ENCODE measurements at regions not wholly inside any gene's neighbourhood (a gene's known extent, or its start where the extent isn't known, plus 50 kb on each side); places are given as distances from the start of the nearest gene placed in this dataset.

DNA sequence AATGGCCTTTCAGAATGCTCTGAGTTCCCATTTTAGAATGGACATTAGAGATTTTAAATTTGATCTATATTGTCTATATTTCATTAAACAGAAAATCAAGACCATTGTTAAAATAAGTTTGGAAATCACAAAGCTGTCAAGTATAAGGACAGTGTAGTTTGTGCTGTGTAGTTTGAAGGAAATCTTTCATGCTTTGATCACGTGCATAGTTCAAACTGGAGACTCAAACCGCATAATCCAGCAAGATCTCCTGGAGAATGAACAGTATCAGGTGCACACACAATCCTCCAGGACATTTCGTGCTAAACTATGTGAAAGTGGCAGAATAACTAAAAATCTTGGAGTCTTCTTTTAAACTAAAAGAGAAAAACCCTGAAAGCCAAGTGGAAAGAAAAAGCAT lies 60.8 kb upstream of the TBXT start:
- Histone ChIP-seq H3K27ac (replicated peaks in 1 of 4) (no peak overlapping the region), H3K36me3 (no peaks in the 10 kb centered on the region), H3K27me3 (peaks cover 0 to 64% (median 2%) of the 10 kb centered on the region in 4 donors), H3K9me3 (no peaks in the 10 kb centered on the region), H3K4me1 (no peaks in the 10 kb centered on the region), H3K4me3 (no peak overlapping the region)
- 84% methylated on average over 3 of the region's 3 CpGs for WGBS
- TF ChIP-seq POLR2A (IDR thresholded peaks at IDR 0.05; ENCODE audit: low read depth), result no peak
- TF ChIP-seq, protein P1, sequence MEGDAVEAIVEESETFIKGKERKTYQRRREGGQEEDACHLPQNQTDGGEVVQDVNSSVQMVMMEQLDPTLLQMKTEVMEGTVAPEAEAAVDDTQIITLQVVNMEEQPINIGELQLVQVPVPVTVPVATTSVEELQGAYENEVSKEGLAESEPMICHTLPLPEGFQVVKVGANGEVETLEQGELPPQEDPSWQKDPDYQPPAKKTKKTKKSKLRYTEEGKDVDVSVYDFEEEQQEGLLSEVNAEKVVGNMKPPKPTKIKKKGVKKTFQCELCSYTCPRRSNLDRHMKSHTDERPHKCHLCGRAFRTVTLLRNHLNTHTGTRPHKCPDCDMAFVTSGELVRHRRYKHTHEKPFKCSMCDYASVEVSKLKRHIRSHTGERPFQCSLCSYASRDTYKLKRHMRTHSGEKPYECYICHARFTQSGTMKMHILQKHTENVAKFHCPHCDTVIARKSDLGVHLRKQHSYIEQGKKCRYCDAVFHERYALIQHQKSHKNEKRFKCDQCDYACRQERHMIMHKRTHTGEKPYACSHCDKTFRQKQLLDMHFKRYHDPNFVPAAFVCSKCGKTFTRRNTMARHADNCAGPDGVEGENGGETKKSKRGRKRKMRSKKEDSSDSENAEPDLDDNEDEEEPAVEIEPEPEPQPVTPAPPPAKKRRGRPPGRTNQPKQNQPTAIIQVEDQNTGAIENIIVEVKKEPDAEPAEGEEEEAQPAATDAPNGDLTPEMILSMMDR (IDR thresholded peaks at IDR 0.05), result no peak
- intact Hi-C loops (cut with DNase I), result no loop called here
- DNase-seq (ENCODE audit: extremely low spot score), result no peak

DNA sequence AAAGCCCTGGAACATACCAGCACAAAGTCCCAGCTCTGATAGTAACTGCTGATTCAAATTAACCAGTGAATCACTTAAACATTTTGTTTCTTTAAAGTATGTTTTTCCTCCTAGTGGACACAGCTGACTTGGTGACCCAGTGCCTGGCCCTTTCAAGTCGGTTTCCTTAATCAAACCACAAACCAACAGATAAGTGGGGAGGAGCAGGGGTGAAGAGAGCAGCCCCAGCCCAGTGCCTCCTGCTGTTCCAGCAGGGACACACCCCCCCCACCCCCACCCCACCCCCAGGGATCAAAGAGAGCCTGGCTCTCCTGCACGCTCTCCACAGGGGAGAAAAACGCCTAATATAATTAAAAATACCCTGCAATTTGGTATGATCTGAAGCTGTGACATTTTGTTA lies 55.4 kb upstream of the TBXT start:
- Histone ChIP-seq H3K9me3 (no peaks in the 10 kb centered on the region), H3K27me3 (peaks cover 0 to 64% (median 2%) of the 10 kb centered on the region in 4 donors), H3K4me3 (no peak overlapping the region), H3K4me1 (no peaks in the 10 kb centered on the region), H3K36me3 (no peaks in the 10 kb centered on the region), H3K27ac (replicated peaks in 1 of 4) (no peak overlapping the region)
- TF ChIP-seq POLR2A (IDR thresholded peaks at IDR 0.05; ENCODE audit: low read depth) (no peak), POLR2AphosphoS5 (IDR thresholded peaks at IDR 0.05) (no peak), EP300 (IDR thresholded peaks at IDR 0.05) (no peak)
- TF ChIP-seq, protein P1 (IDR thresholded peaks at IDR 0.05), result no peak
- intact Hi-C loops (cut with DNase I), result no loop called here
- DNase-seq (ENCODE audit: extremely low spot score), result no peak
- 21% methylated on average over 3 of the region's 3 CpGs for WGBS

DNA sequence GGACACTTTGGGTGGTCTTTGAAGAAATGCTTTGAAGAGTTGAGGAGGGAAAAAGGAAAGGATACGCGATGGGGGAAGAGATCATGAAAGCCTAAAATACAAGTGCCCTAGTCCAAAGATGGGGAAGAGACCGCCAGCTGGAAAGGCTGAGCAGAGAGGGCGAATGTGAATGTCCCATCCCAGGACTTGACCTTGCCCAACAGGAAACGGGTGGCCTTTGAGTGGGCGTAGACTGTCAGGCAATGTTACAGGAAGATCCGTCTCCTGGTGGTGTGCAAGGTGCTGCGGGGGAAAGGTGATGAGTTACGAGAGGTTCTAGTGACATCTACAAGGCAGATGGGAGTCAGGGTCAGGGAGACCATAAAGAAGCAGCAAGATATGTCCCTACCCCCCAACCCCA lies 55.0 kb upstream of the TBXT start:
- intact Hi-C loops (cut with DNase I), result no loop called here
- no peak for DNase-seq (ENCODE audit: extremely low spot score)
- H3K9me3 ChIP-seq, result no peaks in the 10 kb centered on the region
- peaks cover 0 to 60% (median under 1%) of the 10 kb centered on the region in 4 donors for H3K27me3 ChIP-seq
- TF ChIP-seq POLR2A (IDR thresholded peaks at IDR 0.05; ENCODE audit: low read depth) (no peak), EP300 (IDR thresholded peaks at IDR 0.05) (no peak), POLR2AphosphoS5 (IDR thresholded peaks at IDR 0.05) (no peak)
- TF ChIP-seq, protein P1 (IDR thresholded peaks at IDR 0.05), result no peak
- H3K36me3 ChIP-seq, result no peaks in the 10 kb centered on the region
- no peak overlapping the region for H3K4me3 ChIP-seq
- H3K27ac ChIP-seq (replicated peaks in 1 of 4), result no peak overlapping the region
- H3K4me1 ChIP-seq, result no peaks in the 10 kb centered on the region
- 69% methylated on average over 9 of the region's 9 CpGs for WGBS

DNA sequence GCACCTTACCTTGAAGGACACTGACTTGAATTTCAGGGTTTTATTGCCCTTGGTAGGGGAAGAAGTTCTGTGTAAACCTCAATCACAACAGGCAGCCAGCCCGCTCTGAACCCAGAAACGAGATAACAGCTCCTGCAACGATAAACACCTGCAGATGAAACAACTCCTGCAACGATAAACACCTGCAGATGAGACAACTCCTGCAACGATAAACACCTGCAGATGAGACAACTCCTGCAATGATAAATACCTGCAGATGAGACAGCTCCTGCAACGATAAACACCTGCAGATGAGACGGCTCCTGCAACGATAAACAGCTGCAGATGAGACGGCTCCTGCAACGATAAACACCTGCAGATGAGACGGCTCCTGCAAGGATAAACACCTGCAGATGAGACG lies 54.0 kb upstream of the TBXT start:
- no peaks in the 10 kb centered on the region for H3K36me3 ChIP-seq
- no peaks in the 10 kb centered on the region for H3K9me3 ChIP-seq
- peaks cover 0 to 50% (median 0%) of the 10 kb centered on the region in 4 donors for H3K27me3 ChIP-seq
- no peak for DNase-seq (ENCODE audit: extremely low spot score)
- no peaks in the 10 kb centered on the region for H3K4me1 ChIP-seq
- no peak overlapping the region for H3K27ac ChIP-seq (replicated peaks in 1 of 4)
- 62% methylated on average over 7 of the region's 12 CpGs for WGBS
- intact Hi-C loops (cut with DNase I), result no loop called here
- H3K4me3 ChIP-seq, result no peak overlapping the region
- TF ChIP-seq POLR2A (IDR thresholded peaks at IDR 0.05; ENCODE audit: low read depth) (no peak), EP300 (IDR thresholded peaks at IDR 0.05) (no peak), POLR2AphosphoS5 (IDR thresholded peaks at IDR 0.05) (no peak)
- TF ChIP-seq, protein P1 (IDR thresholded peaks at IDR 0.05), result no peak

DNA sequence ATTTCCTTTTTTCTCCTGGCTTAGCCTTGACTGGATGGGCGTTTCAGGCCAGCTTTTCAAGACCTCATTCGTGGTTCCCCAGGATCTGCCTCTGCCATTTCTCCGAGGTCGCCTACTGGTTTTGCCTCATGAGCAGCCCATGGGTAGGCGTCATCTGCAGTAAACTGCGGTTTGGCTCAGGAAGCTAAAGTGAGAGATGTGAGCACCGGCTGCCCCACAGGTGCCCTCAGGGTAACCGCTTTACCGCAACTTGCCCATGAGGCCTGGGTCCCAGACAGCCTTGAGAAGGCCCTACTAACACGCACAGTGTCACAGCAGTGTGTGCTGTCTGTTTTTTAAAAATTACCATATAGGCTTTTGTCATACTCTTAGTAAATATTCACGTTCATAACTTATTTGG lies 53.4 kb upstream of the TBXT start:
- intact Hi-C loops (cut with DNase I), result no loop called here
- TF ChIP-seq, protein P1 (IDR thresholded peaks at IDR 0.05), result no peak
- TF ChIP-seq POLR2A (IDR thresholded peaks at IDR 0.05; ENCODE audit: low read depth) (no peak), POLR2AphosphoS5 (IDR thresholded peaks at IDR 0.05) (no peak), EP300 (IDR thresholded peaks at IDR 0.05) (no peak)
- 91% methylated on average over 11 of the region's 11 CpGs for WGBS

More for the DNA sequence above, 53.4 kb upstream of the TBXT start:
- Histone ChIP-seq H3K27ac (replicated peaks in 1 of 4) (no peak overlapping the region), H3K4me3 (no peak overlapping the region), H3K4me1 (no peaks in the 10 kb centered on the region), H3K36me3 (no peaks in the 10 kb centered on the region), H3K9me3 (no peaks in the 10 kb centered on the region), H3K27me3 (peaks cover 0 to 44% (median 0%) of the 10 kb centered on the region in 4 donors)
- no peak for DNase-seq (ENCODE audit: extremely low spot score)
